ENCODE measurements at regions not wholly inside any gene's neighbourhood (a gene's known extent, or its start where the extent isn't known, plus 50 kb on each side); places are given as distances from the start of the nearest gene placed in this dataset.

DNA sequence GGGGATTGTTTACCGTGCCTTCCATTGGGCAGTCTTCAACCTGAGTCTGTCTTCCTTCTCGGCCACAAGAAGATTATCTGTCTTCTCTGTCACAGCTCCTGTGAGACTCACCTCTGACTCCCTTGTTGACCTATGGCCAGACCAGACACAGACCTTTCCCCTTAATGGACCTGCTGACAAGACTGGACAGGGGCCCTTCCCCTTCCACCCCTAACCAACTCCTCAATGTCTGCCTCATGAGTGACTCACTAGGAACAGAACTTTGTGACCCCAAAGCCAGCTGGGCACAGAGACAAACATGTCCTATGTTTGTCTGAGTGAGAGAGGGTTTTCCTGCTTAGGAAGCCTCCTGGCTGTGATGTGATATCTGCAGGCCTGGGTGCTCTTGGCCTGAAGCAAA, 405.0 kb downstream of the BRD1 start:
- TF ChIP-seq POLR2A (IDR thresholded peaks at IDR 0.05; ENCODE audit: extremely low read depth, insufficient read length) (no peak), MAX (IDR thresholded peaks at IDR 0.05; ENCODE audit: low read depth, low read length) (no peak)
- TF ChIP-seq, protein P1, sequence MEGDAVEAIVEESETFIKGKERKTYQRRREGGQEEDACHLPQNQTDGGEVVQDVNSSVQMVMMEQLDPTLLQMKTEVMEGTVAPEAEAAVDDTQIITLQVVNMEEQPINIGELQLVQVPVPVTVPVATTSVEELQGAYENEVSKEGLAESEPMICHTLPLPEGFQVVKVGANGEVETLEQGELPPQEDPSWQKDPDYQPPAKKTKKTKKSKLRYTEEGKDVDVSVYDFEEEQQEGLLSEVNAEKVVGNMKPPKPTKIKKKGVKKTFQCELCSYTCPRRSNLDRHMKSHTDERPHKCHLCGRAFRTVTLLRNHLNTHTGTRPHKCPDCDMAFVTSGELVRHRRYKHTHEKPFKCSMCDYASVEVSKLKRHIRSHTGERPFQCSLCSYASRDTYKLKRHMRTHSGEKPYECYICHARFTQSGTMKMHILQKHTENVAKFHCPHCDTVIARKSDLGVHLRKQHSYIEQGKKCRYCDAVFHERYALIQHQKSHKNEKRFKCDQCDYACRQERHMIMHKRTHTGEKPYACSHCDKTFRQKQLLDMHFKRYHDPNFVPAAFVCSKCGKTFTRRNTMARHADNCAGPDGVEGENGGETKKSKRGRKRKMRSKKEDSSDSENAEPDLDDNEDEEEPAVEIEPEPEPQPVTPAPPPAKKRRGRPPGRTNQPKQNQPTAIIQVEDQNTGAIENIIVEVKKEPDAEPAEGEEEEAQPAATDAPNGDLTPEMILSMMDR (IDR thresholded peaks at IDR 0.05; ENCODE audit: low read depth, low read length): no peak

Measured in NB4 (cell line).